CD4-positive, CD25-positive, alpha-beta regulatory T cell (primary cell): ENCODE measurements at regions not wholly inside any gene's neighbourhood (a gene's known extent, or its start where the extent isn't known, plus 50 kb on each side); places are given as distances from the start of the nearest gene placed in this dataset.

Source experiments
- ATAC-seq, 2 donors: fragments of 150-1000 bp; cut with Tn5 transposase; one replicate each; pipeline ENCODE4 v1.10.0; 2021; ENCODE audit warnings: low read depth in 2 of 2, moderate number of reproducible peaks in 2 of 2, moderate library complexity in 1 of 2
- DNase-seq, 3 donors: peaks; one replicate each; pipeline versions ENCODE4 v3.0.0 to v3.0.0-alpha.2; 2012 to 2022; ENCODE audit warnings: mixed read lengths in 1 of 3
- H3K27ac ChIP-seq: one replicate; pipeline ENCODE4 v1.7.0; 2013; ENCODE audit warnings: mild to moderate bottlenecking, low read length; ENCODE audit not compliant: insufficient read depth, poor library complexity, severe bottlenecking
- H3K27me3 ChIP-seq: one replicate; pipeline ENCODE4 v1.7.0; 2013; ENCODE audit warnings: low read length; ENCODE audit not compliant: control insufficient read depth, insufficient read depth
- H3K36me3 ChIP-seq: one replicate; pipeline ENCODE4 v1.7.0; 2013; ENCODE audit warnings: mild to moderate bottlenecking, low read length, moderate library complexity; ENCODE audit not compliant: control insufficient read depth, insufficient read depth
- H3K4me1 ChIP-seq: 2 replicates; pipeline ENCODE4 v1.7.0; 2013; ENCODE audit warnings: mild to moderate bottlenecking, low read length; ENCODE audit not compliant: insufficient read depth, control insufficient read depth, poor library complexity, severe bottlenecking
- H3K4me3 ChIP-seq: one replicate; pipeline ENCODE4 v1.7.0; 2013; ENCODE audit warnings: low read depth, mild to moderate bottlenecking, low read length, moderate library complexity
- H3K9me3 ChIP-seq, 2 experiments: 1 replicate in 1 of 2; 2 replicates in 1 of 2; pipeline ENCODE4 v1.7.0; 2013; ENCODE audit warnings: low read length in 2 of 2, mild to moderate bottlenecking in 1 of 2, moderate library complexity in 1 of 2; ENCODE audit not compliant: control insufficient read depth in 2 of 2
- H3K27ac Mint-ChIP-seq, 3 donors: one replicate each; pipeline ENCODE4 v1.8.0; 2020 to 2022; ENCODE audit warnings: mild to moderate bottlenecking in 3 of 3, mixed read lengths in 3 of 3, moderate library complexity in 2 of 3
- H3K27me3 Mint-ChIP-seq: one replicate; pipeline ENCODE4 v1.8.0; 2022; ENCODE audit warnings: mild to moderate bottlenecking, mixed read lengths
- H3K36me3 Mint-ChIP-seq: one replicate; pipeline ENCODE4 v1.8.0; 2020; ENCODE audit warnings: mixed read lengths
- H3K4me1 Mint-ChIP-seq, 4 donors: one replicate each; pipeline ENCODE4 v1.8.0; 2020 to 2022; ENCODE audit warnings: mixed read lengths in 4 of 4, mild to moderate bottlenecking in 1 of 4
- H3K4me3 Mint-ChIP-seq, 4 donors: one replicate each; pipeline ENCODE4 v1.8.0; 2020 to 2022; ENCODE audit warnings: mild to moderate bottlenecking in 4 of 4, mixed read lengths in 4 of 4, moderate library complexity in 3 of 4
- H3K9me3 Mint-ChIP-seq, 7 donors: one replicate each; pipeline ENCODE4 v1.8.0; 2020 to 2022; ENCODE audit warnings: mixed read lengths in 7 of 7, mild to moderate bottlenecking in 3 of 7, moderate library complexity in 2 of 7

- DNase-seq (no peak), ATAC-seq (no peak)
- Mint-ChIP-seq H3K27ac (no peak overlapping the region), H3K4me3 (no peak overlapping the region), H3K9me3 (peaks cover 4 to 31% (median 12%) of the 10 kb centered on the region in 7 donors), H3K27me3 (no peaks in the 10 kb centered on the region), H3K4me1 (no peaks in the 10 kb centered on the region), H3K36me3 (no peaks in the 10 kb centered on the region)
- Histone ChIP-seq H3K4me3 (no peak overlapping the region), H3K36me3 (no peaks in the 10 kb centered on the region), H3K27ac (no peak overlapping the region), H3K9me3 (peaks cover 0 to 5% of the 10 kb centered on the region in 2 experiments), H3K4me1 (no peaks in the 10 kb centered on the region), H3K27me3 (no peaks in the 10 kb centered on the region)
Measured at GRCh38 chr4:32158961-32159360, 1438.8 kb downstream of the PCDH7 start.

- no peak overlapping the region for H3K27ac Mint-ChIP-seq
- H3K36me3 ChIP-seq, result no peaks in the 10 kb centered on the region
- no peak overlapping the region for H3K4me3 ChIP-seq
- H3K27ac ChIP-seq, result no peak overlapping the region
- H3K9me3 ChIP-seq, result peaks cover 0 to 7% of the 10 kb centered on the region in 2 experiments
- H3K4me1 ChIP-seq, result no peaks in the 10 kb centered on the region
- no peak overlapping the region for H3K4me3 Mint-ChIP-seq
- no peaks in the 10 kb centered on the region for H3K27me3 Mint-ChIP-seq
- ATAC-seq (no peak), DNase-seq (no peak)
- no peaks in the 10 kb centered on the region for H3K36me3 Mint-ChIP-seq
- no peaks in the 10 kb centered on the region for H3K27me3 ChIP-seq
- H3K9me3 Mint-ChIP-seq, result peaks cover 0 to 19% (median 9%) of the 10 kb centered on the region in 7 donors
- H3K4me1 Mint-ChIP-seq, result no peaks in the 10 kb centered on the region
Measured at GRCh38 chr4:32161392-32161791, 1441.2 kb downstream of the PCDH7 start.

GRCh38 chr4:32163125-32163524 lies 1443.0 kb downstream of the PCDH7 start:
- Histone ChIP-seq H3K4me1 (no peaks in the 10 kb centered on the region), H3K4me3 (no peak overlapping the region), H3K36me3 (no peaks in the 10 kb centered on the region), H3K27ac (no peak overlapping the region), H3K9me3 (peaks cover 0 to 7% of the 10 kb centered on the region in 2 experiments), H3K27me3 (no peaks in the 10 kb centered on the region)
- no peaks in the 10 kb centered on the region for H3K27me3 Mint-ChIP-seq
- ATAC-seq (no peak), DNase-seq (no peak)
- H3K9me3 Mint-ChIP-seq, result peaks cover 0 to 22% (median 8%) of the 10 kb centered on the region in 7 donors
- no peak overlapping the region for H3K4me3 Mint-ChIP-seq
- H3K27ac Mint-ChIP-seq, result no peak overlapping the region
- no peaks in the 10 kb centered on the region for H3K36me3 Mint-ChIP-seq
- no peaks in the 10 kb centered on the region for H3K4me1 Mint-ChIP-seq

- DNase-seq (no peak), ATAC-seq (no peak)
- Mint-ChIP-seq H3K27ac (no peak overlapping the region), H3K4me1 (no peaks in the 10 kb centered on the region), H3K9me3 (peaks cover 4 to 32% (median 11%) of the 10 kb centered on the region in 7 donors), H3K4me3 (no peak overlapping the region), H3K27me3 (no peaks in the 10 kb centered on the region), H3K36me3 (no peaks in the 10 kb centered on the region)
- H3K27me3 ChIP-seq, result no peaks in the 10 kb centered on the region
- no peak overlapping the region for H3K4me3 ChIP-seq
- H3K36me3 ChIP-seq, result no peaks in the 10 kb centered on the region
- H3K27ac ChIP-seq, result no peak overlapping the region
- no peaks in the 10 kb centered on the region for H3K4me1 ChIP-seq
- no peaks in the 10 kb centered on the region for H3K9me3 ChIP-seq
Measured at GRCh38 chr4:32169841-32170240, 1449.7 kb downstream of the PCDH7 start.

DNA sequence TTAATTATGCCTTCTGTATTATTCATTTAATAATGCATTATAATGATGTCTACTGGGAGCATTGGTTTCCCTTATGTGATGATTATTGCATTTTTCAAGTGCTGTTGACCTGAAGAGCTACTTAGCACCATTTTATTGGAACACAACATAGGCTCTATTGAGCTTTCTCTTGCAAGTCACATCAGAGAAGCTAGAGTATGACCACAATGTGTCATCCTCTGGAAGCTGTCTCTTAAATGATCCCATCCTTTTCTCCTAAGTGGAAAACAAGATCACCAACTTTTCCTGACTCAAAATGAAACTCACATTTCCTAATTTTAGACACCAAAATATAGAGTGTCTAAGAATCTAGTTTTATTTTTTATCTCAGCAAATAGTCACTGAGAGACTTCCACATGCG lies 1451.9 kb downstream of the PCDH7 start:
- Histone ChIP-seq H3K4me1 (no peaks in the 10 kb centered on the region), H3K4me3 (no peak overlapping the region), H3K27me3 (no peaks in the 10 kb centered on the region), H3K9me3 (peaks cover 0 to under 1% of the 10 kb centered on the region in 2 experiments), H3K27ac (no peak overlapping the region), H3K36me3 (no peaks in the 10 kb centered on the region)
- no peak for DNase-seq
- no peak overlapping the region for H3K4me3 Mint-ChIP-seq
- no peak overlapping the region for H3K27ac Mint-ChIP-seq
- no peak for ATAC-seq
- H3K9me3 Mint-ChIP-seq, result peaks cover 4 to 40% (median 12%) of the 10 kb centered on the region in 7 donors
- H3K36me3 Mint-ChIP-seq, result no peaks in the 10 kb centered on the region
- H3K27me3 Mint-ChIP-seq, result no peaks in the 10 kb centered on the region
- no peaks in the 10 kb centered on the region for H3K4me1 Mint-ChIP-seq

GRCh38 chr4:32172761-32173160 lies 1452.6 kb downstream of the PCDH7 start:
- no peak for ATAC-seq
- H3K27ac Mint-ChIP-seq, result no peak overlapping the region
- H3K36me3 Mint-ChIP-seq, result no peaks in the 10 kb centered on the region

GRCh38 chr4:32180086-32180485 lies 1459.9 kb downstream of the PCDH7 start:
- ATAC-seq (no peak), DNase-seq (no peak)
- H3K36me3 Mint-ChIP-seq, result no peaks in the 10 kb centered on the region
- H3K9me3 ChIP-seq, result peaks cover 3 to 4% of the 10 kb centered on the region in 2 experiments
- H3K4me1 ChIP-seq, result no peaks in the 10 kb centered on the region
- H3K27me3 Mint-ChIP-seq, result no peaks in the 10 kb centered on the region
- no peak overlapping the region for H3K4me3 ChIP-seq
- H3K4me3 Mint-ChIP-seq, result no peak overlapping the region
- peaks cover 2 to 44% (median 12%) of the 10 kb centered on the region in 7 donors for H3K9me3 Mint-ChIP-seq
- no peaks in the 10 kb centered on the region for H3K4me1 Mint-ChIP-seq
- no peaks in the 10 kb centered on the region for H3K27me3 ChIP-seq
- no peaks in the 10 kb centered on the region for H3K36me3 ChIP-seq
- no peak overlapping the region for H3K27ac ChIP-seq
- no peak overlapping the region for H3K27ac Mint-ChIP-seq

More at GRCh38 chr4:32172761-32173160, 1452.6 kb downstream of the PCDH7 start:
- H3K4me1 ChIP-seq, result no peaks in the 10 kb centered on the region
- Mint-ChIP-seq H3K4me1 (no peaks in the 10 kb centered on the region), H3K9me3 (peaks cover 4 to 44% (median 15%) of the 10 kb centered on the region in 7 donors), H3K27me3 (no peaks in the 10 kb centered on the region), H3K4me3 (no peak overlapping the region)
- H3K36me3 ChIP-seq, result no peaks in the 10 kb centered on the region
- H3K9me3 ChIP-seq, result peaks cover under 1 to 4% of the 10 kb centered on the region in 2 experiments
- no peak overlapping the region for H3K27ac ChIP-seq
- no peak for DNase-seq
- no peaks in the 10 kb centered on the region for H3K27me3 ChIP-seq
- no peak overlapping the region for H3K4me3 ChIP-seq

- Histone ChIP-seq H3K9me3 (no peaks in the 10 kb centered on the region), H3K27me3 (no peaks in the 10 kb centered on the region), H3K27ac (no peak overlapping the region), H3K36me3 (no peaks in the 10 kb centered on the region), H3K4me1 (no peaks in the 10 kb centered on the region), H3K4me3 (no peak overlapping the region)
- H3K27ac Mint-ChIP-seq, result no peak overlapping the region
- H3K4me1 Mint-ChIP-seq, result no peaks in the 10 kb centered on the region
- no peak overlapping the region for H3K4me3 Mint-ChIP-seq
- H3K36me3 Mint-ChIP-seq, result no peaks in the 10 kb centered on the region
- DNase-seq, result no peak
- peaks cover 0 to 20% (median 8%) of the 10 kb centered on the region in 7 donors for H3K9me3 Mint-ChIP-seq
- H3K27me3 Mint-ChIP-seq, result no peaks in the 10 kb centered on the region
- ATAC-seq, result no peak
Measured at GRCh38 chr4:32184186-32184585, 1464.0 kb downstream of the PCDH7 start.
